Epithelial cell of proximal tubule (primary cell): ENCODE measurements at regions not wholly inside any gene's neighbourhood (a gene's known extent, or its start where the extent isn't known, plus 50 kb on each side); places are given as distances from the start of the nearest gene placed in this dataset.
"Not testable (repeated sequence)": the region's sequence is repeated elsewhere in the genome, so short reads cannot be mapped to it uniquely, and the experiment has no call there.

Experiments
- DNase-seq: peaks from one replicate; pipeline ENCODE4 v3.0.0-alpha.2; 2011; ENCODE audit warnings: low read depth
- H3K4me3 ChIP-seq: 2 replicates; pipeline ENCODE4 v1.5.1; 2011; ENCODE audit warnings: low read depth, mild to moderate bottlenecking, low read length
- CTCF ChIP-seq: conservative IDR thresholded peaks from 2 replicates; pipeline ENCODE4 v1.5.1; 2012; ENCODE audit warnings: low read depth, mild to moderate bottlenecking, low read length

GRCh38 chr12:19772776-19773175 lies 333.5 kb downstream of the AEBP2 start:
- no peak overlapping the region for H3K4me3 ChIP-seq
- DNase-seq = no peak
- no peak for TF ChIP-seq CTCF

- no peak for TF ChIP-seq CTCF
- no peak for DNase-seq
- H3K4me3 ChIP-seq = no peak overlapping the region
Observed at GRCh38 chr12:19775241-19775640, 335.9 kb downstream of the AEBP2 start.

- not testable (repeated sequence) for H3K4me3 ChIP-seq, DNase-seq
Observed at GRCh38 chr12:19775976-19776375, 336.7 kb downstream of the AEBP2 start.

GRCh38 chr12:19778172-19778571 lies 338.9 kb downstream of the AEBP2 start:
- TF ChIP-seq CTCF = no peak
- DNase-seq = no peak
- no peak overlapping the region for H3K4me3 ChIP-seq

GRCh38 chr12:19778797-19779196 lies 339.5 kb downstream of the AEBP2 start:
- H3K4me3 ChIP-seq = no peak overlapping the region
- no peak for DNase-seq
- no peak for TF ChIP-seq CTCF

- TF ChIP-seq CTCF = peak; percentile 7
- no peak overlapping the region for H3K4me3 ChIP-seq
- no peak for DNase-seq
Observed at GRCh38 chr12:19779395-19780056, 340.2 kb downstream of the AEBP2 start.

- no peak for DNase-seq
- H3K4me3 ChIP-seq = no peak overlapping the region
- TF ChIP-seq CTCF = no peak
Observed at GRCh38 chr12:19780460-19780859, 341.2 kb downstream of the AEBP2 start.
